ENCODE measurements at regions not wholly inside any gene's neighbourhood (a gene's known extent, or its start where the extent isn't known, plus 50 kb on each side); places are given as distances from the start of the nearest gene placed in this dataset.

DNA sequence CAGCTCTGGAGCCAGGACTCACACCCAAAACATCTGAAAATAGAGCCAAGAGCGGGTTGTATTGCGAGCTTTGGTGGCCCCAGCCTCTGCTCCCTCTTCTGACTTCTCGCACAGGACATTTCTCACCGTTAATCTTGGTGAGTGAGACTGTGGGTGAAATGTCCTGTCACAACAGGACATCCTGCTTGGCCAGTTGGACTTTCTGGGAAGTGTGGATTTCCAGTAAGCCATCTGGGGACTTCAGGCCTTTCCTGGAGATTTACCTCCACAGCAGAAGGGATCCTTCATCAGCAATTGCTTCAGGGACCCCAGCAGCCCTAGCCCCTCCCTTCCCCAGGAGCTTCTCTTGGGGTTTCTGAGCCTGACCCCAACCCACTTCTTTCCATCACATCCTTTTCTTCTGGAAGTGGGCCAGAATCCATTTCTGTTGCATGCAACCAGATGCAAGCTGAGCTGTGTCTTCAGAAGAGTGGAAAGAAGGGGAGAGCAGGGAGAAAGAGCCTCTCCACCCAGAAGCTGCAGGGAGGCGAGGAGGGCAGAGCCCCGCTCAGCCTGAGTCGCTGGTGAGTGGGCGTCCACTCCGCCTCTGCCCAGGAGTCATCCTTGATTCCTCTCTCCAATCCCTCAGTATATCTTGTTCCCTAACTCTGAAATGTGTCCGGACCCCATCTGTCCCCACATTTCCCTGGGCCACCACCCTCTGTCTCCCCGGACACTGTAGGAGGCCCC lies 50.3 kb upstream of the GADD45G start:
- Histone ChIP-seq H3K4me1 (ENCODE audit: insufficient read depth, poor library complexity, severe bottlenecking) (peaks cover 11% of the 10 kb centered on the region), H3K4me3 (ENCODE audit: severe bottlenecking) (no peak overlapping the region), H3K27ac (ENCODE audit: poor library complexity, severe bottlenecking) (no peak overlapping the region), H3K36me3 (ENCODE audit: low read depth) (no peaks in the 10 kb centered on the region), H3K9me3 (ENCODE audit: severe bottlenecking) (no peaks in the 10 kb centered on the region), H3K27me3 (ENCODE audit: insufficient read depth, poor library complexity, severe bottlenecking) (no peaks in the 10 kb centered on the region)
- no peak for ATAC-seq (ENCODE audit: low read depth)
- no peak for DNase-seq (ENCODE audit: low spot score)
- TF ChIP-seq, protein P1, sequence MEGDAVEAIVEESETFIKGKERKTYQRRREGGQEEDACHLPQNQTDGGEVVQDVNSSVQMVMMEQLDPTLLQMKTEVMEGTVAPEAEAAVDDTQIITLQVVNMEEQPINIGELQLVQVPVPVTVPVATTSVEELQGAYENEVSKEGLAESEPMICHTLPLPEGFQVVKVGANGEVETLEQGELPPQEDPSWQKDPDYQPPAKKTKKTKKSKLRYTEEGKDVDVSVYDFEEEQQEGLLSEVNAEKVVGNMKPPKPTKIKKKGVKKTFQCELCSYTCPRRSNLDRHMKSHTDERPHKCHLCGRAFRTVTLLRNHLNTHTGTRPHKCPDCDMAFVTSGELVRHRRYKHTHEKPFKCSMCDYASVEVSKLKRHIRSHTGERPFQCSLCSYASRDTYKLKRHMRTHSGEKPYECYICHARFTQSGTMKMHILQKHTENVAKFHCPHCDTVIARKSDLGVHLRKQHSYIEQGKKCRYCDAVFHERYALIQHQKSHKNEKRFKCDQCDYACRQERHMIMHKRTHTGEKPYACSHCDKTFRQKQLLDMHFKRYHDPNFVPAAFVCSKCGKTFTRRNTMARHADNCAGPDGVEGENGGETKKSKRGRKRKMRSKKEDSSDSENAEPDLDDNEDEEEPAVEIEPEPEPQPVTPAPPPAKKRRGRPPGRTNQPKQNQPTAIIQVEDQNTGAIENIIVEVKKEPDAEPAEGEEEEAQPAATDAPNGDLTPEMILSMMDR (IDR thresholded peaks at IDR 0.05; ENCODE audit: poor library complexity, severe bottlenecking): no peak

DNA sequence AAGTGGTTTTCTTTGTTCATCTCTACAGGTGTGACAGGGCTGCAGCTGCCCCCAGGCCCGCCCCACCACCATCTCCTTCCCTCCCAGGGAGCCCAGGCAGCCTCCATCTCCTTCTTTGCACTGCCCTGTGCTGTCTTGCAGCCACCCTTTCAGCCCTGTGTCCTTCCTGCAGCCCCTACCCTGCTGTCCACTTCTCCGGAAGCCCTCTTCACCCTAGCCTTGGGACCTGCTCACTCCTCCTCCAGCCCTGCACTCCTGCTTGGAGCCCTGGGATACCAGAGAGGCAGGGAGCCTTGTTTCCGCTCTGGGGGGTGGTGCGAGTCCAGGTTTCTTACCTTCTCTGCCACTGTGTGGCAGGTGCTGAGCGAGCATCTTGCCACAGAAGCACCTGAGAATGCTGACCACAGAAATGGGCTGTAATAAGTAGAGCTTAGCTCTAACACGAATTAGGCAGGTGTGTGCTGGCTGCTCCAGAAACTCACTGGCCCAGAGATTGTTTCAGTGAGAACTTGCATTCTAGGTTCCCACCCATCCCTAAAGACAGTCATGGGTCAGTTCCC lies 51.3 kb upstream of the GADD45G start:
- Histone ChIP-seq H3K4me1 (ENCODE audit: insufficient read depth, poor library complexity, severe bottlenecking) (peaks cover 11% of the 10 kb centered on the region), H3K4me3 (ENCODE audit: severe bottlenecking) (no peak overlapping the region), H3K9me3 (ENCODE audit: severe bottlenecking) (no peaks in the 10 kb centered on the region), H3K27ac (ENCODE audit: poor library complexity, severe bottlenecking) (no peak overlapping the region), H3K27me3 (ENCODE audit: insufficient read depth, poor library complexity, severe bottlenecking) (no peaks in the 10 kb centered on the region), H3K36me3 (ENCODE audit: low read depth) (no peaks in the 10 kb centered on the region)
- ATAC-seq (ENCODE audit: low read depth) (no peak), DNase-seq (ENCODE audit: low spot score) (no peak)
- TF ChIP-seq, protein P1 (IDR thresholded peaks at IDR 0.05; ENCODE audit: poor library complexity, severe bottlenecking): no peak

DNA sequence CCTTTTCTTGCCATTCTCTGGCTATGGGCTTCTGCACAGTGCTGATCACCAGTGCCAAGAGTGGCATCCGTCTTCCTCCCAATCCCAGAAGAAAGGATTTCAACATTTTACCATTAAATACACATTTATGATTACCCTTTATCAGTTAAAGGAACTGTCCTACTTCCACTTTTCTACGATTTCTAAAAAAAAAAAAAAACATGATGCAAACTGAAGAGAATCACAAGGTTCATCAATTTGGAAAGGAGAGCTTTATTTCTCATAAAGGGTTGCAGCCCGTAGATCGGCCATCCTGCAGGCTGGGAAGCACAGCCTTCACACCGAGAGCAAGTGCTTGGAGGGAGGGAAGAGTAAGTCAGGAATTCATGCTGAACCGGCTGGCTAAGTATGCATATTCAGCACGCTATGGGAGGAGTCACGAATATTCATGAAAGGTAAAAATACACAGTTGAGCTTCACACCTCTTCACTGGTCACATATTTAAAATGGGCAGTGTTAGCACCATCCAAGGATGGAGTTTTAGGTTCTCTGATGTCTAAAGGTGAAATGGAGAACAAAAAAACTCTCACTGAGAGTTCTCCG lies 52.5 kb upstream of the SEMA4D start:
- TF ChIP-seq, protein P1 (IDR thresholded peaks at IDR 0.05; ENCODE audit: poor library complexity, severe bottlenecking): no peak
- Histone ChIP-seq H3K27me3 (ENCODE audit: insufficient read depth, poor library complexity, severe bottlenecking) (no peaks in the 10 kb centered on the region), H3K4me1 (ENCODE audit: insufficient read depth, poor library complexity, severe bottlenecking) (no peaks in the 10 kb centered on the region), H3K27ac (ENCODE audit: poor library complexity, severe bottlenecking) (no peak overlapping the region), H3K9me3 (ENCODE audit: severe bottlenecking) (peaks cover 5% of the 10 kb centered on the region), H3K36me3 (ENCODE audit: low read depth) (no peaks in the 10 kb centered on the region), H3K4me3 (ENCODE audit: severe bottlenecking) (no peak overlapping the region)
- DNase-seq (ENCODE audit: low spot score): no peak
- ATAC-seq (ENCODE audit: low read depth): no peak

DNA sequence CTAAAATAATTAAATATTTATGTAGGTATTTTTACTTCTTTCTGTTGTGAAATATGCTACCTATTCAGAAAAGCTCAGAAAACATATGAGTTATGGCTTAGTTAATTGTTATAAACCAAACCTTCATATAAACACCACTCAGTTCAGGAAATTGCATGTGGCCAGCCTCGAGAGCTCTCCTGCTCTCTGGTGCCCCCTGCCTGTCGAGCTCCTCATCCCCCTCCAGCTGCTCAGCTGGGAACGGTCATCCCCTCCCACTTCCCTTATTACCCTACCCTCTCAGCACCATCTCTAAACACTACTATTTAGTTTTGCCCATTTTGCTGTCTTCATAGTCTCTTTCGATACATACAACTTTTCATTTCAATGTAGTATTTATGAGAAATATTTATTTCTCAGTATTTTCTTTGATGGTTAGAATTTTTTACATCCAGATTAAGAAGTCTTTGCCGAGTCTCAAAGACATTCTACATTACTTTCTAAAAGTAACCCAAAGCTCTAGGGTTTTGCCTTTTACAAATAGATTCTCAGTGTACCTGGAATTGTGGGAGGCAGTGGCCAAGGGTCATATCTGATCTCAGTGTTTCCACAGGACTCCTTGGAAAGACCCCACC lies 51.2 kb upstream of the SEMA4D start:
- Histone ChIP-seq H3K36me3 (ENCODE audit: low read depth) (no peaks in the 10 kb centered on the region), H3K4me1 (ENCODE audit: insufficient read depth, poor library complexity, severe bottlenecking) (no peaks in the 10 kb centered on the region), H3K9me3 (ENCODE audit: severe bottlenecking) (peaks cover 5% of the 10 kb centered on the region), H3K27ac (ENCODE audit: poor library complexity, severe bottlenecking) (no peak overlapping the region), H3K27me3 (ENCODE audit: insufficient read depth, poor library complexity, severe bottlenecking) (no peaks in the 10 kb centered on the region), H3K4me3 (ENCODE audit: severe bottlenecking) (no peak overlapping the region)
- TF ChIP-seq, protein P1 (IDR thresholded peaks at IDR 0.05; ENCODE audit: poor library complexity, severe bottlenecking): peak; percentile 95
- peak; percentile 90 for ATAC-seq (ENCODE audit: low read depth)
- no peak for DNase-seq (ENCODE audit: low spot score)
